Esophagus muscularis mucosa (tissue), 3 donors: ENCODE measurements at regions not wholly inside any gene's neighbourhood (a gene's known extent, or its start where the extent isn't known, plus 50 kb on each side); places are given as distances from the start of the nearest gene placed in this dataset.

ENCODE experiments used
- CTCF ChIP-seq, 3 experiments: fragments of 200-600 bp in 2 of 3; fragments of 450-650 bp in 1 of 3; sonication (generic) in 2 of 3; IDR thresholded peaks; one replicate each; pipeline ENCODE4 v1.5.1; 2017 to 2019; ENCODE audit warnings: antibody characterized with exemption in 3 of 3, mild to moderate bottlenecking in 2 of 3, moderate library complexity in 1 of 3
- POLR2A ChIP-seq: fragments of 450-650 bp; IDR thresholded peaks from one replicate; pipeline ENCODE4 v1.6.1; 2017; ENCODE audit warnings: antibody characterized with exemption, moderate library complexity, mild to moderate bottlenecking, low read depth
- POLR2AphosphoS5 ChIP-seq, 2 donors: sonication (generic); formaldehyde crosslinking; IDR thresholded peaks; one replicate each; pipeline ENCODE4 v1.6.1; 2017; ENCODE audit warnings: antibody characterized with exemption in 2 of 2

GRCh38 chr10:117694190-117694589 lies 151.6 kb downstream of the EMX2 start:
- TF ChIP-seq CTCF (IDR thresholded peaks at IDR 0.05) (no peak), POLR2A (no peak), POLR2AphosphoS5 (IDR thresholded peaks at IDR 0.05) (no peak)
